Stomach smooth muscle (tissue), 2 donors: ENCODE measurements at regions not wholly inside any gene's neighbourhood (a gene's known extent, or its start where the extent isn't known, plus 50 kb on each side); places are given as distances from the start of the nearest gene placed in this dataset.
"Not testable (repeated sequence)": the region's sequence is repeated elsewhere in the genome, so short reads cannot be mapped to it uniquely, and the experiment has no call there.

Source experiments
- H3K27ac ChIP-seq: one replicate; pipeline ENCODE4 v1.7.0; 2013; ENCODE audit warnings: mild to moderate bottlenecking, low read length, inconsistent platforms
- H3K27me3 ChIP-seq, 2 donors: one replicate each; pipeline ENCODE4 v1.7.0; 2013; ENCODE audit warnings: low read length in 2 of 2; ENCODE audit not compliant: insufficient read depth in 2 of 2, control insufficient read depth in 1 of 2
- H3K36me3 ChIP-seq, 2 donors: one replicate each; pipeline ENCODE4 v1.7.0; 2013; ENCODE audit warnings: low read length in 2 of 2; ENCODE audit not compliant: control insufficient read depth in 2 of 2, insufficient read depth in 2 of 2
- H3K4me1 ChIP-seq: one replicate; pipeline ENCODE4 v1.7.0; 2013; ENCODE audit warnings: low read length; ENCODE audit not compliant: control insufficient read depth, insufficient read depth
- H3K4me3 ChIP-seq, 2 donors: one replicate each; pipeline ENCODE4 v1.7.0; 2013; ENCODE audit warnings: low read length in 2 of 2
- H3K9ac ChIP-seq, 2 donors: one replicate each; pipeline ENCODE4 v1.7.0; 2013; ENCODE audit warnings: low read length in 2 of 2, mild to moderate bottlenecking in 1 of 2
- H3K9me3 ChIP-seq, 2 donors: one replicate each; pipeline ENCODE4 v1.7.0; 2013; ENCODE audit warnings: low read length in 2 of 2; ENCODE audit not compliant: control insufficient read depth in 2 of 2
- donor health status: healthy.
- donor health status: Pancreatic carcinoma.

DNA sequence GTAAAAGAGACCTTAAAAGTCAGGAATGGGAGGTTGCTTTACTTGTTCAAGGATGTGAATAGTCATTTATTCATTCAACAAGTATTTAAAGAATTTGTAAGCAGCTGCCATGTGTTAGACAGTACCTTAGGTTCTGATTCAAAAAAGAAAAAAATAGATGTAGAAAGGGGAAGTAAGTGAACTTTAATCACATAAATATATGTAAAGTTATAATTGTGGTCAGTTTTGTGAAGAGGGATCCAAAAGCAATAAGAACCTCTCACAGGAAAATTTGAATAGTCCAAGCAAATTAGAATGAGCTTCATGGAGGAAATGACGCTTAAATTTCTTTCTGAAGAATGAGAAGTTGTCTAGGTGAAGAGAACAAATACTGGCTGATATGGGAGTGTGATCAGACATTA lies 596.1 kb upstream of the CITED2 start:
- no peaks in the 10 kb centered on the region for H3K36me3 ChIP-seq
- no peak overlapping the region for H3K27ac ChIP-seq
- no peaks in the 10 kb centered on the region for H3K27me3 ChIP-seq
- H3K9ac ChIP-seq = no peak overlapping the region
- H3K9me3 ChIP-seq = no peaks in the 10 kb centered on the region
- H3K4me3 ChIP-seq = no peak overlapping the region
- no peaks in the 10 kb centered on the region for H3K4me1 ChIP-seq

DNA sequence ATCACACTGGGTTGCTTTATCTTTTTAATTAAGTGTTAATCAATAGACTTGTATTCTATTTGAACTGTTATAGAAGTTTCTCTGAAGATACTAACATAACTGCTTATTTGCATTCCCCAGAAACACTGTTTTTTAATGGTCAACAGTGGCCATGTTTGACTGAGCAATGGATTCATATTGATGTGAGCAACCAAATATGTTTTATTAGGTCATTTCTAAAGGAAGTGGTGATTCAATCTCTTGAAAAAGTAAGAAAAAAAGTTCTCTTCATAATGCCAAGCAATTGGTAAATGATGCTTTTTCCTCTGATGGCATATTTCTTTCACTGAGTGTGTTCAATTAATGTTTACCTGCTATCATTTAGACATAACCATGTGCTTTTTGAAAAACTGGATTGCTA lies 593.0 kb upstream of the CITED2 start:
- H3K9me3 ChIP-seq = no peaks in the 10 kb centered on the region
- no peak overlapping the region for H3K4me3 ChIP-seq
- no peak overlapping the region for H3K27ac ChIP-seq
- H3K27me3 ChIP-seq = no peaks in the 10 kb centered on the region
- H3K36me3 ChIP-seq = no peaks in the 10 kb centered on the region
- H3K9ac ChIP-seq = no peak overlapping the region
- no peaks in the 10 kb centered on the region for H3K4me1 ChIP-seq

DNA sequence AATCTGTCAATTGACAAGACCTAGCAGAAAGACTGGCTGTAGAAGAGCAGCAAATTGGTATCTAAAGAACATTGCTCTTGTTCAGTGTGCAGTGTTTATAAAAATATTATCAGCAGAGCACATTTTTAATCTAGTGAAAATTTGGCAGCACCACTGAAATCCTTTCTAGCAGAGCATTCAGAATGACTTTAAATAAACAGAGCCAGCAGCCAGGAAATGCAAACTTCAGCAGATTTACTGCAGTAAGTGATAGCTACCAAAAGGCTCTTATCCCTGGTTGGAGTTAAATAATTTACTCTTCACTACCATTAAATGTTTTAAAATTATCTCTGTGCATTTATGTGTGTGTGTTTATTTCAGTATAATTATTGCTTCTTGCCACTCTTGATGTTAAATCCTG lies 590.9 kb upstream of the CITED2 start:
- no peak overlapping the region for H3K9ac ChIP-seq
- H3K4me1 ChIP-seq = peaks cover 3% of the 10 kb centered on the region
- no peaks in the 10 kb centered on the region for H3K27me3 ChIP-seq
- no peaks in the 10 kb centered on the region for H3K36me3 ChIP-seq
- H3K9me3 ChIP-seq = no peaks in the 10 kb centered on the region
- no peak overlapping the region for H3K27ac ChIP-seq
- no peak overlapping the region for H3K4me3 ChIP-seq

DNA sequence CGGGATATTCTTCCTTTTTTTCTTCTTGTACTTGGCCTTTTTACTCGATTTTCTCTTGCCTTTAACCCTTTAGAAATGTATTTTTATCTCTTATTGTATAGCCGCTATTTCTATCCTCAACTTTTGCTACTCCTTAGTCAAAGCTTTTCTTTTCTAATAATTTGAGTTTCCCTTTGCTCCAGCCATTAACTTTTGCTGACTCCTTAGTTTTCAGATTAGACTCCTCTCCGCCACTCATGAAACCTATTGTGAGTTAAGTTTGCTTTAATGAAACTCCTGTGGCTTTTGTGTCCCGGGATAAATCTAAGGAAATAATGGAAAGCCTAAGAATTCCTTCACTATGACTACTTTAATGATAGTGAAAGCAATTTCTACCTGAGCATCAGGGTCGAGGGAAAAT lies 590.3 kb upstream of the CITED2 start:
- H3K4me1 ChIP-seq = peaks cover 3% of the 10 kb centered on the region

DNA sequence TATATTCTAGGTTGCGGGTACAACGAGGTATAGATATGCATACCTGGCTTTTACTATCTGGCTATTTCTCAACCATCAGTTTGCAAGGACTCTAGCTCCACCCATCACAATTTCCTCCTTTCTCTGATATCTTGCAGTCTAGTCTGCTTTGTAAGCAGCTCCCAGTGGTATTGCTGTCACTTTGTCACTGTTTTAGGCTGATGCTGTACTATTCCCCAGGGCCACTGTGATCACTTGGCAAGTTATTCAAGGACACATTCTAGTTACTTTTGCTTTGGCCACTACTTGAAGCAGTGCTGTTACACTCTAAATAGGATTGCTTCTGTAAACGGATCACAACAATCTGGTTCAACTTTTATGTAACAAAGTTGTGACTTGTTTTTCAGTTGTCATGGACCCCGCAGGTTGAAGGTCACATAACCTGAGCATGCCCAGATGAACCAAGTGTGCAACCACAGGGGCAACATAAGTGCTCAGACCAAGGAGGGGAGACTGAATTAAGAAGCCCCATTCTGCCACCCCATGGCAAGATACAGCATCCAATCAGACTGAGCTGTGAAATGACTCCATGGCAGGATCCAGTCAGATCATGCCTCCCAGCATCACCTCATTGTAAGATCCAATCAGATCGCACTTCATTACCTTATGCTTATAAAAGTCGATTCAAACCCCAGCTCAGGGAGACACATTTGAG lies 588.4 kb upstream of the CITED2 start:
- Histone ChIP-seq H3K9ac (no peak overlapping the region), H3K4me3 (no peak overlapping the region), H3K36me3 (no peaks in the 10 kb centered on the region), H3K27me3 (no peaks in the 10 kb centered on the region), H3K27ac (no peak overlapping the region), H3K9me3 (no peaks in the 10 kb centered on the region), H3K4me1 (peaks cover 3% of the 10 kb centered on the region)

More for the DNA sequence above, 590.3 kb upstream of the CITED2 start:
- no peak overlapping the region for H3K27ac ChIP-seq
- no peak overlapping the region for H3K9ac ChIP-seq
- no peaks in the 10 kb centered on the region for H3K27me3 ChIP-seq
- no peak overlapping the region for H3K4me3 ChIP-seq
- no peaks in the 10 kb centered on the region for H3K36me3 ChIP-seq
- no peaks in the 10 kb centered on the region for H3K9me3 ChIP-seq

DNA sequence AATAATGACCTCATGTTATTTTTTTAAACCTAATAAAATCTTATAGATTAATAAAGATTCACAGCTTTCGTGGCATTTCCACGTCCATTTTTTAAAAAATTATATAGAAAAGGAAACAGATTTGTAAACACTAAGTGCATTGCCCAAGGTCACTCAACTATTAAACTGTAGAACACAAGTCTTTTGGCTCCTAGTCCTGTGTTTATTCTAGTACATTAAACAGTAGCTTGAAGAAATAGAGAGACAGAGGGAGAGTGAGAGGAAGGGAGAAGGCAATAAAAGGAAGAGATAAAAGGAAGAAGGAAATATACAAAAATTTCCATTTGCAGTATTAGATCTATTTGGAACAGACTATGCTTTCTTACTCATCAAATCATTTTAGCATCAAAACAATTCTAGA lies 586.7 kb upstream of the CITED2 start:
- Histone ChIP-seq H3K27me3 (no peaks in the 10 kb centered on the region), H3K4me1 (peaks cover 3% of the 10 kb centered on the region), H3K27ac (no peak overlapping the region), H3K9me3 (no peaks in the 10 kb centered on the region), H3K9ac (no peak overlapping the region), H3K36me3 (no peaks in the 10 kb centered on the region), H3K4me3 (no peak overlapping the region)

DNA sequence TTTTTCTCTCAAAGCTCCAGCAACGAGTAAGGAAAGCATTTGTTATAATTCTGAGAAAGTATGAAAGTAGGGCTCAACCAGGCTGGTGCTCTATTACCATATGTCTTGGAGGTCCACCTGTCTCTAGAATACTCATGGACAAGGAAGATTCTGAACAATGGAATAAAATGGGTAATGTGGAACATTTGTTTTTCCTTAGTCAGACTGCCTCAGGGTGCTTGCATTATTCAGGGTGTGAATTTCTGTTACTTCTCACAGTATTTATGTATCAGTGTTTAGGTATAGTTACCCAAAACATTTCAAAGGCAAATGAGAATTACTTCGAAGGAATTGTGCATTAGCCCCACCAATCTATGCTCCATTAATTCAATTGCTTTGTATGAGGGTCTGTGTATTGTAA lies 586.2 kb upstream of the CITED2 start:
- Histone ChIP-seq H3K9ac (no peak overlapping the region), H3K27me3 (no peaks in the 10 kb centered on the region), H3K27ac (no peak overlapping the region), H3K9me3 (peaks cover 0 to 1% of the 10 kb centered on the region in 2 donors), H3K4me1 (peaks cover 3% of the 10 kb centered on the region), H3K4me3 (no peak overlapping the region), H3K36me3 (no peaks in the 10 kb centered on the region)

DNA sequence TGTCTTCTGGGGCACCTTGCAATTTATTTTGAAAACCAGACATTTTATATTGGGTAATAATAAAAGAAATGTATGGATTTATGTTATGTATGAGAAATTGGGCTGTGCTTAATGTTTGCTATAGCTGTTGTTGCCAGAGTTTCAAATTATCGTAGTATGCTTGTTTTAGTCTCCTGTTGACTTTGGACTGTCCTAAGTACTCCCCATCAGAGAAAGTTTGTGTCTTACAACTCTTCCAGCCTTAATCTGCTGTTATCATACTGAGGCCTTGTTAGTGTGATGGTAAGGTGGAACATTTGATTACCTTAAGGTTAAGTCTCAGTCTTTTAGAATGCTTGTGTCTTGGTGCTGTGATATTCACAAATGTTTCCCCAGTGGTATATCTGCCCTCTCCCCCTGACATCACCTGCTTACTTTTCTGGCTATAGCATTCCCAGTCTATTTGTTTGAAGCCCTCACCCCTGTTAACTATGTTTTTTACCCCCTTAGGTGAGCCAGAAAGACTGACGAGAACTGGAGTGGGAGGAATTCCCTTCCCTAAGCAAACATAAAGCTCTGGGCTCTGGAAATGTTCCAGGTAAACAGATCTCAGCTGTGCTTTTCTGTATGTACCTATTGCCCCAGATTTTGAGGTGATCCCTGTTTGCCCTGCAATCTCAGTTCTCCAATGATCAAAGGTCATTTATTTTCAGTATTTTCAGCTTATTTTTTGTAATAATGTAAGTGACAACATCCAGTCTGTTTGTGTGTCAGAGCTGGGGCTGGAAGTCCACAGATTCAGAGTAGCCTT lies 581.1 kb upstream of the CITED2 start:
- Histone ChIP-seq H3K36me3 (no peaks in the 10 kb centered on the region), H3K4me1 (peaks cover under 1% of the 10 kb centered on the region), H3K4me3 (no peak overlapping the region), H3K27ac (no peak overlapping the region), H3K9me3 (peaks cover 0 to 4% of the 10 kb centered on the region in 2 donors), H3K27me3 (no peaks in the 10 kb centered on the region), H3K9ac (no peak overlapping the region)

DNA sequence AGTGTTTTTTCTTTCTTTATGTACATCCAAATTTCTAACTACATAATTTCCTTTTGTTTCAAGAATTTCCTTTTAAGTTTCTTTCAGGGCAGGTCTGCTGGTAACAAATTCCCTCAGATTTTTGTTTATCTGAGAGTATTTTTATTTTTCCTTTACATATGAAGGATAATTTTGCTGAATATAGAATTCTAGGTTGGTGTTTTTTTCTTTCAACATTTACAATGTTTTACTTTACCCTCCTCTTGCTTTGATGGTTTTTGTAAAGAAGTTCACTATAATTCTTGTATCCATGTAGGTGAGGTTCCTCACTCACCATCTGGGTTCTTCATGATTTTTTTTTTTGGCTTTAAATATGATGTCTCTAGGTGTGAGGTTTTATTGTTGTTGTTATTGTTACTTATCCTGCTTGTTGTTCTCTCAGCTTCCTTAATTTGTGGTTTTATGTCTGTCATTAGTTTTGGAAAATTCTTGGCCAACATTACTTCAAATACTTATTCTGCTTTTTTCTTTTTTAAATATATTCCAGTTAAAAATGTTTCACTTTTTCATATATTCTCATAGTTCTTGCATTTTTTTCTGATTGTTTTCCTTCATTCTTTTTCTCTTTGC lies 580.1 kb upstream of the CITED2 start:
- Histone ChIP-seq H3K27ac (no peak overlapping the region), H3K9ac (no peak overlapping the region), H3K4me3 (no peak overlapping the region), H3K4me1 (no peaks in the 10 kb centered on the region), H3K36me3 (no peaks in the 10 kb centered on the region), H3K9me3 (peaks cover 0 to 4% of the 10 kb centered on the region in 2 donors), H3K27me3 (no peaks in the 10 kb centered on the region)

DNA sequence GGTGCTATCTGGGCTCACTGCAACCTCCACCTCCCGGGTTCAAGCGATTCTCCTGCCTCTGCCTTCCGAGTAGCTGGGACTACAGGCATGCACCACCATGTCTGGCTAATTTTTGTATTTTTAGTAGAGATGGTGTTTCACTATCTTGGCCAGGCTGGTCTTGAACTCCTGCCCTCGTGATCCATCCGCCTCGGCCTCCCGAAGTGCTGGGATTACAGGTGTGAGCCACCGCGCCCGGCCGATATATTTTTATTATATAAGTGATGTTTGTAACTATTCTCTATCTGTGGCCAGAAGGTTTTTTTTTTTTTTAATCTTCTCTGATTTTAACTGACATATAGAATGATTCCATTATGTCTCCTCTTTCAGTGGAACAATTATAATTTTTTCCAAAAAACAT lies 579.3 kb upstream of the CITED2 start:
- H3K9ac ChIP-seq, H3K4me3 ChIP-seq, H3K27ac ChIP-seq, H3K36me3 ChIP-seq, H3K27me3 ChIP-seq, H3K4me1 ChIP-seq, H3K9me3 ChIP-seq: not testable (repeated sequence)

DNA sequence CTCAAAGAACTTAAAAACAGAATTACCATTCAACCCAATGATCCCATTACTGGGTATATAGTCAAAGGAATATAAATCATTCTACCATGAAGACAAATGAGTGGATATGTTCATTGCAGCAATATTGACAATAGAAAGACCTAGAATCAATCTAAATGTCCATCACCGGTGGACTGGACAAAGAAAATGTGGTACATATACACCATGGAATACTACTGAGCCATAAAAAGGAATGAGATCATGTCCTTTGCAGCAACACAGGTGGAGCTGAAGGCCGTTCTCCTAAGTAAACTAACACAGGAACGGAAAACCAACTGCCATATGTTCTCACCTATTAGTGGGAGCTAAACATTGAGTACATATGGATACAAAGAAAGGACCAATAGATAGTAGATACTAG lies 576.7 kb upstream of the CITED2 start:
- no peak overlapping the region for H3K9ac ChIP-seq
- H3K4me1 ChIP-seq = no peaks in the 10 kb centered on the region
- no peaks in the 10 kb centered on the region for H3K27me3 ChIP-seq
- H3K9me3 ChIP-seq = peaks cover 0 to 4% of the 10 kb centered on the region in 2 donors
- no peak overlapping the region for H3K4me3 ChIP-seq
- no peak overlapping the region for H3K27ac ChIP-seq
- no peaks in the 10 kb centered on the region for H3K36me3 ChIP-seq
